CD14-positive monocyte (primary cell): ENCODE measurements at regions not wholly inside any gene's neighbourhood (a gene's known extent, or its start where the extent isn't known, plus 50 kb on each side); places are given as distances from the start of the nearest gene placed in this dataset.

Source experiments
- DNase-seq, 3 donors: peaks; one replicate each; pipeline ENCODE4 v3.0.0-alpha.2; 2011 to 2022
- H2AFZ ChIP-seq: 2 replicates; pipeline ENCODE4 v1.6.0; 2012; ENCODE audit warnings: mild to moderate bottlenecking, low read depth, low read length, inconsistent platforms; ENCODE audit not compliant: insufficient read depth, poor library complexity, severe bottlenecking
- H3K27ac ChIP-seq, 2 donors: 1 replicate in 1 of 2; 2 replicates in 1 of 2; pipeline ENCODE4 v1.5.1; 2012 to 2013; ENCODE audit warnings: low read length in 2 of 2, control low read depth in 1 of 2, inconsistent platforms in 1 of 2, low read depth in 1 of 2, mild to moderate bottlenecking in 1 of 2
- H3K27me3 ChIP-seq, 2 donors: one replicate each; pipeline versions ENCODE4 v1.6.0 to v1.6.1; 2011 to 2013; ENCODE audit warnings: low read length in 2 of 2; ENCODE audit not compliant: control insufficient read depth in 2 of 2, insufficient read depth in 2 of 2
- H3K36me3 ChIP-seq, 2 donors: replicated peaks in 1 of 2; 1 replicate in 1 of 2; 2 replicates in 1 of 2; pipeline versions ENCODE4 v1.5.1 to v1.6.1; 2012 to 2013; ENCODE audit warnings: low read length in 2 of 2, control low read depth in 1 of 2, inconsistent platforms in 1 of 2, mild to moderate bottlenecking in 1 of 2; ENCODE audit not compliant: insufficient read depth in 2 of 2, control insufficient read depth in 1 of 2
- H3K4me1 ChIP-seq, 2 donors: 1 replicate in 1 of 2; 2 replicates in 1 of 2; pipeline versions ENCODE4 v1.5.1 to v1.6.1; 2012 to 2013; ENCODE audit warnings: low read length in 2 of 2, control low read depth in 1 of 2, inconsistent platforms in 1 of 2, mild to moderate bottlenecking in 1 of 2, moderate library complexity in 1 of 2; ENCODE audit not compliant: insufficient read depth in 2 of 2, control insufficient read depth in 1 of 2
- H3K4me2 ChIP-seq: replicated peaks from 2 replicates; pipeline ENCODE3; 2012; ENCODE audit warnings: low read length, moderate library complexity, mild to moderate bottlenecking; ENCODE audit not compliant: poor library complexity, severe bottlenecking; ENCODE audit errors: extremely low read depth
- H3K4me3 ChIP-seq, 3 experiments: fragments of 200-600 bp in 1 of 3; sonication (generic) in 1 of 3; replicated peaks in 1 of 3; 1 replicate in 2 of 3; 2 replicates in 1 of 3; pipeline ENCODE4 v1.5.1; 2011 to 2013; ENCODE audit warnings: low read length in 3 of 3, mild to moderate bottlenecking in 3 of 3, control low read depth in 2 of 3, low read depth in 2 of 3, inconsistent platforms in 1 of 3, moderate library complexity in 1 of 3
- H3K79me2 ChIP-seq: 2 replicates; pipeline ENCODE4 v1.6.0; 2012; ENCODE audit warnings: mild to moderate bottlenecking, control low read depth, inconsistent platforms, low read length, moderate library complexity; ENCODE audit not compliant: insufficient read depth
- H3K9ac ChIP-seq: 2 replicates; pipeline ENCODE4 v1.6.0; 2017; ENCODE audit warnings: low read length, mild to moderate bottlenecking; ENCODE audit not compliant: insufficient read depth, poor library complexity, severe bottlenecking
- H3K9me3 ChIP-seq, 2 donors: replicated peaks in 1 of 2; 1 replicate in 1 of 2; 2 replicates in 1 of 2; pipeline versions ENCODE4 v1.5.1 to v1.6.1; 2012 to 2013; ENCODE audit warnings: low read length in 2 of 2, control low read depth in 1 of 2; ENCODE audit not compliant: control insufficient read depth in 1 of 2, insufficient read depth in 1 of 2
- H4K20me1 ChIP-seq: 2 replicates; pipeline ENCODE4 v1.6.0; 2012; ENCODE audit warnings: mild to moderate bottlenecking, low read length, control low read depth, moderate library complexity; ENCODE audit not compliant: insufficient read depth
- H3K27ac Mint-ChIP-seq, 7 donors: one replicate each; pipeline ENCODE4 v1.8.0; 2020; ENCODE audit warnings: mild to moderate bottlenecking in 7 of 7, mixed read lengths in 7 of 7, moderate library complexity in 6 of 7, inconsistent platforms in 2 of 7
- H3K27me3 Mint-ChIP-seq, 3 donors: one replicate each; pipeline ENCODE4 v1.8.0; 2021 to 2022; ENCODE audit warnings: low read depth in 3 of 3, mild to moderate bottlenecking in 3 of 3, mixed read lengths in 3 of 3, moderate library complexity in 3 of 3, inconsistent platforms in 1 of 3
- H3K36me3 Mint-ChIP-seq, 2 donors: one replicate each; pipeline ENCODE4 v1.8.0; 2020; ENCODE audit warnings: mixed read lengths in 2 of 2, inconsistent platforms in 1 of 2, mild to moderate bottlenecking in 1 of 2
- H3K4me1 Mint-ChIP-seq: one replicate; pipeline ENCODE4 v1.8.0; 2020; ENCODE audit warnings: mild to moderate bottlenecking, mixed read lengths
- H3K4me3 Mint-ChIP-seq, 2 donors: one replicate each; pipeline ENCODE4 v1.8.0; 2020; ENCODE audit warnings: mild to moderate bottlenecking in 2 of 2, mixed read lengths in 2 of 2, moderate library complexity in 1 of 2
- H3K9me3 Mint-ChIP-seq, 7 donors: one replicate each; pipeline ENCODE4 v1.8.0; 2020 to 2022; ENCODE audit warnings: mixed read lengths in 7 of 7, mild to moderate bottlenecking in 6 of 7, moderate library complexity in 6 of 7, inconsistent platforms in 2 of 7
- CTCF ChIP-seq: fragments of 200-600 bp; IDR thresholded peaks from one replicate; pipeline ENCODE4 v1.8.0; 2022; ENCODE audit warnings: antibody characterized with exemption, mild to moderate bottlenecking
- WGBS: methylation state at CpG from one replicate; pipeline ENCODE4 v1.1.5; 2013; ENCODE audit warnings: missing lambda C conversion rate; ENCODE audit not compliant: insufficient coverage; 5-methylcytosine and 5-hydroxymethylcytosine counted together
- intact Hi-C, 2 donors: fragments of 100-400 bp; cut with micrococcal nuclease; formaldehyde crosslinking; loops; one replicate each; pipeline versions ENCODE4 v1.15.0 to v1.15.1; 2023

- H3K4me3 Mint-ChIP-seq = no peak overlapping the region
- TF ChIP-seq CTCF = no peak
- Histone ChIP-seq H3K4me1 (no peaks in the 10 kb centered on the region), H3K27me3 (no peaks in the 10 kb centered on the region), H2AFZ (no peak overlapping the region), H4K20me1 (no peaks in the 10 kb centered on the region), H3K4me3 (no peak overlapping the region), H3K27ac (no peak overlapping the region), H3K9me3 (no peaks in the 10 kb centered on the region), H3K79me2 (no peaks in the 10 kb centered on the region), H3K36me3 (no peaks in the 10 kb centered on the region), H3K4me2 (no peak overlapping the region), H3K9ac (no peak overlapping the region)
- H3K27me3 Mint-ChIP-seq = peaks cover 1 to 4% (median 2%) of the 10 kb centered on the region in 3 donors
- H3K27ac Mint-ChIP-seq = no peak overlapping the region
- no peaks in the 10 kb centered on the region for H3K9me3 Mint-ChIP-seq
- H3K36me3 Mint-ChIP-seq = no peaks in the 10 kb centered on the region
- no peaks in the 10 kb centered on the region for H3K4me1 Mint-ChIP-seq
- WGBS = 85% methylated on average over 5 of the region's 8 CpGs
- intact Hi-C loops = no loop called here
- no peak for DNase-seq
These were observed 395.8 kb downstream of the NPIPA8 start for GRCh38 chr16:17940584-17941364.

- no peaks in the 10 kb centered on the region for H3K9me3 ChIP-seq
- no peaks in the 10 kb centered on the region for H3K36me3 ChIP-seq
- H3K36me3 Mint-ChIP-seq = no peaks in the 10 kb centered on the region
- no peak for DNase-seq
- no peaks in the 10 kb centered on the region for H4K20me1 ChIP-seq
- no peak overlapping the region for H3K4me3 ChIP-seq
- TF ChIP-seq CTCF = no peak
- WGBS = 15% methylated on average over 2 of the region's 4 CpGs
- no peaks in the 10 kb centered on the region for H3K79me2 ChIP-seq
- H3K4me1 ChIP-seq = no peaks in the 10 kb centered on the region
- H3K27me3 Mint-ChIP-seq = peaks cover 1 to 6% (median 2%) of the 10 kb centered on the region in 3 donors
- H3K4me2 ChIP-seq = no peak overlapping the region
- peaks cover 0 to 3% (median 0%) of the 10 kb centered on the region in 7 donors for H3K9me3 Mint-ChIP-seq
- H2AFZ ChIP-seq = no peak overlapping the region
- H3K27ac Mint-ChIP-seq = no peak overlapping the region
- H3K4me1 Mint-ChIP-seq = no peaks in the 10 kb centered on the region
- intact Hi-C loops = no loop called here
- H3K27me3 ChIP-seq = no peaks in the 10 kb centered on the region
- H3K27ac ChIP-seq = no peak overlapping the region
- H3K9ac ChIP-seq = no peak overlapping the region
- no peak overlapping the region for H3K4me3 Mint-ChIP-seq
These were observed 396.8 kb downstream of the NPIPA8 start for GRCh38 chr16:17939723-17940122.
